GM23338 (cell line): ENCODE measurements at regions not wholly inside any gene's neighbourhood (a gene's known extent, or its start where the extent isn't known, plus 50 kb on each side); places are given as distances from the start of the nearest gene placed in this dataset.

Source experiments
- CREB1 ChIP-seq: fragments of 250-450 bp; sonication (Bioruptor Pico); IDR thresholded peaks from 2 replicates; pipeline ENCODE4 v1.5.0; 2020; ENCODE audit warnings: low read depth, mild to moderate bottlenecking, moderate library complexity
- ETS1 ChIP-seq: IDR thresholded peaks from 2 replicates; pipeline ENCODE4 v1.6.1; 2016; ENCODE audit warnings: antibody characterized with exemption
- EZH2 ChIP-seq: fragments of 200-600 bp; sonication (generic); IDR thresholded peaks from one replicate; pipeline ENCODE4 v1.8.0; 2017; ENCODE audit warnings: antibody characterized with exemption, mild to moderate bottlenecking, low read depth; ENCODE audit not compliant: unreplicated experiment
- EZH2phosphoT487 ChIP-seq: fragments of 200-600 bp; sonication (generic); IDR thresholded peaks from one replicate; pipeline ENCODE4 v1.8.1; 2018; ENCODE audit warnings: antibody characterized with exemption; ENCODE audit not compliant: unreplicated experiment
- JUNB ChIP-seq: IDR thresholded peaks from one replicate; pipeline ENCODE4 v1.6.1; 2016; ENCODE audit warnings: antibody characterized with exemption; ENCODE audit not compliant: unreplicated experiment
- POLR2AphosphoS5 ChIP-seq: IDR thresholded peaks from 2 replicates; pipeline ENCODE4 v1.6.1; 2016; ENCODE audit warnings: antibody characterized with exemption, low read depth
- STAT1 ChIP-seq: IDR thresholded peaks from one replicate; pipeline ENCODE4 v1.6.1; 2016; ENCODE audit warnings: antibody characterized with exemption; ENCODE audit not compliant: unreplicated experiment
- ZNF114 ChIP-seq: fragments of 250-450 bp; sonication (Bioruptor Pico); IDR thresholded peaks from 2 replicates; pipeline ENCODE4 v1.5.0; 2020; ENCODE audit warnings: mild to moderate bottlenecking, moderate library complexity
- ZNF331 ChIP-seq: fragments of 250-450 bp; sonication (Bioruptor Pico); IDR thresholded peaks from 2 replicates; pipeline ENCODE4 v1.5.0; 2020; ENCODE audit warnings: low read depth, mild to moderate bottlenecking, moderate library complexity
- ZNF462 ChIP-seq: fragments of 250-450 bp; sonication (Bioruptor Pico); IDR thresholded peaks from 2 replicates; pipeline ENCODE4 v1.5.0; 2020; ENCODE audit warnings: mild to moderate bottlenecking, moderate library complexity
- TF ChIP-seq, protein P1 (sequence below), 2 experiments: fragments of 200-600 bp in 1 of 2; sonication (generic) in 1 of 2; conservative IDR thresholded peaks; 2 replicates each; pipeline versions ENCODE4 v1.5.1 to v1.6.1; 2016 to 2017; ENCODE audit warnings: antibody characterized with exemption in 2 of 2, low read depth in 2 of 2, mild to moderate bottlenecking in 2 of 2, moderate library complexity in 1 of 2
- TF ChIP-seq, protein P2 (sequence below): IDR thresholded peaks from one replicate; pipeline ENCODE4 v1.6.1; 2018; ENCODE audit warnings: antibody characterized with exemption; ENCODE audit not compliant: unreplicated experiment

DNA sequence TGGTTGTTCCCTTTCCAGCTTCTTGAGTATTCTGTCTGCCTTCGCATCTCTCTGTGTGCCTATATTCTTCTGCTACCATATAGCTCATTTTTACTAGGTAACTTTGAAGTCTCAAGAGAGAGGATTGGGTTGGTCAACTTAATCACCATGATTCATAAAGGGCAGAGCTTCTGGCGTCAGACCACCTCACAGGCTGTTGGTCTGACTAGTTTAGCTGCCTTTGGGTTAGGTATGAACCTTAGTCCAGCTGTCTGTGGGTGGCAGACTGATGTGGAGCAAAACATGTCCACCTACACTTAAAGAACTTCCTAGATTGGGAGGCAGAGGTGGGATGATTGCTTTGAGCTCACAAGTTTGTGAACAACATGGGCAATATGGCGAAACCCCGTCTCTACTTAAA is 192.2 kb upstream of the SGK1 start:
- no peak for TF ChIP-seq EZH2
- TF ChIP-seq CREB1 (CRISPR knock-in tag) = no peak
- TF ChIP-seq, protein P1, sequence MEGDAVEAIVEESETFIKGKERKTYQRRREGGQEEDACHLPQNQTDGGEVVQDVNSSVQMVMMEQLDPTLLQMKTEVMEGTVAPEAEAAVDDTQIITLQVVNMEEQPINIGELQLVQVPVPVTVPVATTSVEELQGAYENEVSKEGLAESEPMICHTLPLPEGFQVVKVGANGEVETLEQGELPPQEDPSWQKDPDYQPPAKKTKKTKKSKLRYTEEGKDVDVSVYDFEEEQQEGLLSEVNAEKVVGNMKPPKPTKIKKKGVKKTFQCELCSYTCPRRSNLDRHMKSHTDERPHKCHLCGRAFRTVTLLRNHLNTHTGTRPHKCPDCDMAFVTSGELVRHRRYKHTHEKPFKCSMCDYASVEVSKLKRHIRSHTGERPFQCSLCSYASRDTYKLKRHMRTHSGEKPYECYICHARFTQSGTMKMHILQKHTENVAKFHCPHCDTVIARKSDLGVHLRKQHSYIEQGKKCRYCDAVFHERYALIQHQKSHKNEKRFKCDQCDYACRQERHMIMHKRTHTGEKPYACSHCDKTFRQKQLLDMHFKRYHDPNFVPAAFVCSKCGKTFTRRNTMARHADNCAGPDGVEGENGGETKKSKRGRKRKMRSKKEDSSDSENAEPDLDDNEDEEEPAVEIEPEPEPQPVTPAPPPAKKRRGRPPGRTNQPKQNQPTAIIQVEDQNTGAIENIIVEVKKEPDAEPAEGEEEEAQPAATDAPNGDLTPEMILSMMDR (conservative IDR thresholded peaks at IDR 0.05; ENCODE audit: low read depth in 2 of 2) = no peak
- TF ChIP-seq, protein P2, sequence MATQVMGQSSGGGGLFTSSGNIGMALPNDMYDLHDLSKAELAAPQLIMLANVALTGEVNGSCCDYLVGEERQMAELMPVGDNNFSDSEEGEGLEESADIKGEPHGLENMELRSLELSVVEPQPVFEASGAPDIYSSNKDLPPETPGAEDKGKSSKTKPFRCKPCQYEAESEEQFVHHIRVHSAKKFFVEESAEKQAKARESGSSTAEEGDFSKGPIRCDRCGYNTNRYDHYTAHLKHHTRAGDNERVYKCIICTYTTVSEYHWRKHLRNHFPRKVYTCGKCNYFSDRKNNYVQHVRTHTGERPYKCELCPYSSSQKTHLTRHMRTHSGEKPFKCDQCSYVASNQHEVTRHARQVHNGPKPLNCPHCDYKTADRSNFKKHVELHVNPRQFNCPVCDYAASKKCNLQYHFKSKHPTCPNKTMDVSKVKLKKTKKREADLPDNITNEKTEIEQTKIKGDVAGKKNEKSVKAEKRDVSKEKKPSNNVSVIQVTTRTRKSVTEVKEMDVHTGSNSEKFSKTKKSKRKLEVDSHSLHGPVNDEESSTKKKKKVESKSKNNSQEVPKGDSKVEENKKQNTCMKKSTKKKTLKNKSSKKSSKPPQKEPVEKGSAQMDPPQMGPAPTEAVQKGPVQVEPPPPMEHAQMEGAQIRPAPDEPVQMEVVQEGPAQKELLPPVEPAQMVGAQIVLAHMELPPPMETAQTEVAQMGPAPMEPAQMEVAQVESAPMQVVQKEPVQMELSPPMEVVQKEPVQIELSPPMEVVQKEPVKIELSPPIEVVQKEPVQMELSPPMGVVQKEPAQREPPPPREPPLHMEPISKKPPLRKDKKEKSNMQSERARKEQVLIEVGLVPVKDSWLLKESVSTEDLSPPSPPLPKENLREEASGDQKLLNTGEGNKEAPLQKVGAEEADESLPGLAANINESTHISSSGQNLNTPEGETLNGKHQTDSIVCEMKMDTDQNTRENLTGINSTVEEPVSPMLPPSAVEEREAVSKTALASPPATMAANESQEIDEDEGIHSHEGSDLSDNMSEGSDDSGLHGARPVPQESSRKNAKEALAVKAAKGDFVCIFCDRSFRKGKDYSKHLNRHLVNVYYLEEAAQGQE = no peak
- TF ChIP-seq EZH2phosphoT487 = no peak
- no peak for TF ChIP-seq ETS1
- TF ChIP-seq POLR2AphosphoS5 = no peak
- no peak for TF ChIP-seq JUNB
- TF ChIP-seq ZNF331 (CRISPR knock-in tag) = no peak
- TF ChIP-seq ZNF114 = no peak
- TF ChIP-seq ZNF462 (CRISPR knock-in tag) = no peak
- TF ChIP-seq STAT1 = no peak
